GM12878 (cell line): ENCODE measurements at regions not wholly inside any gene's neighbourhood (a gene's known extent, or its start where the extent isn't known, plus 50 kb on each side); places are given as distances from the start of the nearest gene placed in this dataset.
"Not testable (repeated sequence)": the region's sequence is repeated elsewhere in the genome, so short reads cannot be mapped to it uniquely, and the experiment has no call there.

Source experiments
- CBX5 ChIP-seq: sonication (generic); IDR thresholded peaks from 2 replicates; pipeline ENCODE4 v1.6.1; 2016; ENCODE audit warnings: low read depth, moderate library complexity, mild to moderate bottlenecking, inconsistent platforms
- CEBPB ChIP-seq, 2 experiments: fragments of 150-350 bp in 1 of 2; IDR thresholded peaks; 2 replicates each; pipeline ENCODE4 v1.6.1; 2012 to 2014; ENCODE audit warnings: low read depth in 2 of 2, low read length in 2 of 2, borderline replicate concordance in 1 of 2, inconsistent platforms in 1 of 2
- CHD4 ChIP-seq: fragments of 200-600 bp; sonication (generic); IDR thresholded peaks from 2 replicates; pipeline ENCODE4 v1.6.1; 2016; ENCODE audit warnings: mild to moderate bottlenecking
- JUNB ChIP-seq: IDR thresholded peaks from 2 replicates; pipeline ENCODE4 v1.6.1; 2016; ENCODE audit warnings: antibody characterized with exemption, mild to moderate bottlenecking
- LARP7 ChIP-seq: fragments of 450-650 bp; IDR thresholded peaks from 2 replicates; pipeline ENCODE4 v1.6.1; 2017; ENCODE audit warnings: mild to moderate bottlenecking
- NFIC ChIP-seq: IDR thresholded peaks from 2 replicates; pipeline ENCODE4 v1.6.1; 2012; ENCODE audit warnings: low read depth, mild to moderate bottlenecking, inconsistent platforms, low read length, moderate library complexity
- POLR2A ChIP-seq: IDR thresholded peaks from 2 replicates; pipeline ENCODE4 v1.6.1; 2011; ENCODE audit warnings: low read depth, mild to moderate bottlenecking, low read length
- POLR2AphosphoS5 ChIP-seq: IDR thresholded peaks from 2 replicates; pipeline ENCODE4 v1.6.1; 2011; ENCODE audit warnings: mild to moderate bottlenecking, low read length, inconsistent platforms
- POU2F2 ChIP-seq: IDR thresholded peaks from 3 replicates; pipeline ENCODE4 v1.6.1; 2011; ENCODE audit warnings: low read depth, mild to moderate bottlenecking, low read length, borderline replicate concordance
- RB1 ChIP-seq: fragments of 450-650 bp; formaldehyde crosslinking; IDR thresholded peaks from 2 replicates; pipeline ENCODE4 v1.6.1; 2017; ENCODE audit warnings: mild to moderate bottlenecking, borderline replicate concordance
- WRNIP1 ChIP-seq: IDR thresholded peaks from 2 replicates; pipeline ENCODE4 v1.6.1; 2011; ENCODE audit warnings: low read depth, low read length, improper control_type of control experiment, borderline replicate concordance
- TF ChIP-seq, protein P1 (sequence below): fragments of 150-350 bp; IDR thresholded peaks from 2 replicates; pipeline ENCODE4 v1.6.1; 2016; ENCODE audit warnings: low read depth, low read length
- TF ChIP-seq, protein P2 (sequence below), 3 experiments: IDR thresholded peaks in 2 of 3; conservative IDR thresholded peaks in 1 of 3; 2 replicates each; pipeline ENCODE4 v1.5.1; 2011; ENCODE audit warnings: low read depth in 3 of 3, low read length in 3 of 3, mild to moderate bottlenecking in 3 of 3, control low read depth in 2 of 3, moderate library complexity in 2 of 3, inconsistent platforms in 1 of 3, mixed read lengths in 1 of 3; ENCODE audit not compliant: control insufficient read depth in 2 of 3, insufficient read depth in 1 of 3; ENCODE audit errors: extremely low read depth in 1 of 3
- TF ChIP-seq, protein P3 (sequence below): IDR thresholded peaks from 2 replicates; pipeline ENCODE4 v1.6.1; 2011; ENCODE audit warnings: low read depth, mild to moderate bottlenecking, low read length, moderate library complexity, borderline replicate concordance; ENCODE audit errors: extremely low read depth

DNA sequence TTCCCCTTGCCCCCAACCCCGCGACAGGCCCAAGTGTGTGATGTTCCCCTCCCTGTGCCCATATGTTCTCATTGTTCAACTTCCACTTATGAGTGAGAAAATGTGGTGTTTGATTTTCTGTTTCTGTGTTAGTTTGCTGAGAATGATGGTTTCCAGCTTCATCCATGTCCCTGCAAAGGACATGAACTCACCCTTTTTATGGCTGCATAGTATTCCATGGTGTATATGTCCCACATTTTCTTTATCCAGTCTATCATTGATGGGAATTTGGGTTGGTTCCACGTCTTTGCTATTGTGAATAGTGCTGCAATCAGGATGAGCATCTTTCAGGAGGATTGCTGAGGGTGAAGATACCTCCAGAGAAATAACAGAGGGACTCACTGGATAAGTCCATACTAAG lies 91.3 kb upstream of the COG2 start:
- TF ChIP-seq, protein P1, sequence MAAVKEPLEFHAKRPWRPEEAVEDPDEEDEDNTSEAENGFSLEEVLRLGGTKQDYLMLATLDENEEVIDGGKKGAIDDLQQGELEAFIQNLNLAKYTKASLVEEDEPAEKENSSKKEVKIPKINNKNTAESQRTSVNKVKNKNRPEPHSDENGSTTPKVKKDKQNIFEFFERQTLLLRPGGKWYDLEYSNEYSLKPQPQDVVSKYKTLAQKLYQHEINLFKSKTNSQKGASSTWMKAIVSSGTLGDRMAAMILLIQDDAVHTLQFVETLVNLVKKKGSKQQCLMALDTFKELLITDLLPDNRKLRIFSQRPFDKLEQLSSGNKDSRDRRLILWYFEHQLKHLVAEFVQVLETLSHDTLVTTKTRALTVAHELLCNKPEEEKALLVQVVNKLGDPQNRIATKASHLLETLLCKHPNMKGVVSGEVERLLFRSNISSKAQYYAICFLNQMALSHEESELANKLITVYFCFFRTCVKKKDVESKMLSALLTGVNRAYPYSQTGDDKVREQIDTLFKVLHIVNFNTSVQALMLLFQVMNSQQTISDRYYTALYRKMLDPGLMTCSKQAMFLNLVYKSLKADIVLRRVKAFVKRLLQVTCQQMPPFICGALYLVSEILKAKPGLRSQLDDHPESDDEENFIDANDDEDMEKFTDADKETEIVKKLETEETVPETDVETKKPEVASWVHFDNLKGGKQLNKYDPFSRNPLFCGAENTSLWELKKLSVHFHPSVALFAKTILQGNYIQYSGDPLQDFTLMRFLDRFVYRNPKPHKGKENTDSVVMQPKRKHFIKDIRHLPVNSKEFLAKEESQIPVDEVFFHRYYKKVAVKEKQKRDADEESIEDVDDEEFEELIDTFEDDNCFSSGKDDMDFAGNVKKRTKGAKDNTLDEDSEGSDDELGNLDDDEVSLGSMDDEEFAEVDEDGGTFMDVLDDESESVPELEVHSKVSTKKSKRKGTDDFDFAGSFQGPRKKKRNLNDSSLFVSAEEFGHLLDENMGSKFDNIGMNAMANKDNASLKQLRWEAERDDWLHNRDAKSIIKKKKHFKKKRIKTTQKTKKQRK = not testable (repeated sequence)
- TF ChIP-seq NFIC; LARP7; CBX5; POLR2A; CEBPB (IDR thresholded peaks at IDR 0.05; ENCODE audit: borderline replicate concordance in 1 of 2, low read depth in 2 of 2, low read length in 2 of 2); JUNB; POU2F2; CHD4; RB1; POLR2AphosphoS5; WRNIP1: not testable (repeated sequence)
- TF ChIP-seq, protein P2, sequence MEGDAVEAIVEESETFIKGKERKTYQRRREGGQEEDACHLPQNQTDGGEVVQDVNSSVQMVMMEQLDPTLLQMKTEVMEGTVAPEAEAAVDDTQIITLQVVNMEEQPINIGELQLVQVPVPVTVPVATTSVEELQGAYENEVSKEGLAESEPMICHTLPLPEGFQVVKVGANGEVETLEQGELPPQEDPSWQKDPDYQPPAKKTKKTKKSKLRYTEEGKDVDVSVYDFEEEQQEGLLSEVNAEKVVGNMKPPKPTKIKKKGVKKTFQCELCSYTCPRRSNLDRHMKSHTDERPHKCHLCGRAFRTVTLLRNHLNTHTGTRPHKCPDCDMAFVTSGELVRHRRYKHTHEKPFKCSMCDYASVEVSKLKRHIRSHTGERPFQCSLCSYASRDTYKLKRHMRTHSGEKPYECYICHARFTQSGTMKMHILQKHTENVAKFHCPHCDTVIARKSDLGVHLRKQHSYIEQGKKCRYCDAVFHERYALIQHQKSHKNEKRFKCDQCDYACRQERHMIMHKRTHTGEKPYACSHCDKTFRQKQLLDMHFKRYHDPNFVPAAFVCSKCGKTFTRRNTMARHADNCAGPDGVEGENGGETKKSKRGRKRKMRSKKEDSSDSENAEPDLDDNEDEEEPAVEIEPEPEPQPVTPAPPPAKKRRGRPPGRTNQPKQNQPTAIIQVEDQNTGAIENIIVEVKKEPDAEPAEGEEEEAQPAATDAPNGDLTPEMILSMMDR (IDR thresholded peaks at IDR 0.05 in 2 of 3, conservative IDR thresholded peaks at IDR 0.05 in 1 of 3; ENCODE audit: control insufficient read depth in 2 of 3, extremely low read depth in 1 of 3, insufficient read depth in 1 of 3, low read depth in 3 of 3, low read length in 3 of 3) = not testable (repeated sequence)
- TF ChIP-seq, protein P3, sequence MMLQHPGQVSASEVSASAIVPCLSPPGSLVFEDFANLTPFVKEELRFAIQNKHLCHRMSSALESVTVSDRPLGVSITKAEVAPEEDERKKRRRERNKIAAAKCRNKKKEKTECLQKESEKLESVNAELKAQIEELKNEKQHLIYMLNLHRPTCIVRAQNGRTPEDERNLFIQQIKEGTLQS = not testable (repeated sequence)
